Gastrocnemius medialis (tissue), 4 donors: ENCODE measurements at regions not wholly inside any gene's neighbourhood (a gene's known extent, or its start where the extent isn't known, plus 50 kb on each side); places are given as distances from the start of the nearest gene placed in this dataset.

Experiments
- POLR2A ChIP-seq, 2 donors: fragments of 450-650 bp; IDR thresholded peaks; one replicate each; pipeline ENCODE4 v1.6.1; 2017; ENCODE audit warnings: antibody characterized with exemption in 2 of 2, mild to moderate bottlenecking in 2 of 2, moderate library complexity in 2 of 2
- TF ChIP-seq, protein P1 (sequence below), 5 experiments: fragments of 450-650 bp in 3 of 5; fragments of 200-600 bp in 2 of 5; sonication (generic) in 2 of 5; IDR thresholded peaks in 4 of 5; conservative IDR thresholded peaks in 1 of 5; 1 replicate in 4 of 5; 2 replicates in 1 of 5; pipeline ENCODE4 v1.5.1; 2016 to 2019; ENCODE audit warnings: antibody characterized with exemption in 5 of 5, mild to moderate bottlenecking in 3 of 5, moderate library complexity in 3 of 5

DNA sequence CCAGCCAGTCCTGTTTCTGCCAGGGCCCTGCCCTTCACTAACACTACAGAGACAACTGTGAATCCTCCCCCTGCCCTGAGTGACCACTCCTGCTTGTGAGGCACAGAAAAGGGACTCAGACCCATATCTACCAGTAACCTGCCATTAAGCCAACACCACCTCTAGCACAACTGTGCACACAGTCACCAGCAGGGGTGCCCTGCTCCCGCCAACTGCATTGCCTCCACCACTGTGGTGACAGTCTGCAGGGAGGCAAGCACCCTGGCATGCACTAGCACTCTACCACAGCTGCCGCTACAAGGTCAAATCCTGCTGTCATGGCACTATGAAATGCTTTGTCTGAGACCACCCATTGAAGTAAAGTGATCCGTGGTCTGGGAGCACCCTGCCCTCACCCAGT is 1028.5 kb upstream of the CDH9 start:
- TF ChIP-seq, protein P1, sequence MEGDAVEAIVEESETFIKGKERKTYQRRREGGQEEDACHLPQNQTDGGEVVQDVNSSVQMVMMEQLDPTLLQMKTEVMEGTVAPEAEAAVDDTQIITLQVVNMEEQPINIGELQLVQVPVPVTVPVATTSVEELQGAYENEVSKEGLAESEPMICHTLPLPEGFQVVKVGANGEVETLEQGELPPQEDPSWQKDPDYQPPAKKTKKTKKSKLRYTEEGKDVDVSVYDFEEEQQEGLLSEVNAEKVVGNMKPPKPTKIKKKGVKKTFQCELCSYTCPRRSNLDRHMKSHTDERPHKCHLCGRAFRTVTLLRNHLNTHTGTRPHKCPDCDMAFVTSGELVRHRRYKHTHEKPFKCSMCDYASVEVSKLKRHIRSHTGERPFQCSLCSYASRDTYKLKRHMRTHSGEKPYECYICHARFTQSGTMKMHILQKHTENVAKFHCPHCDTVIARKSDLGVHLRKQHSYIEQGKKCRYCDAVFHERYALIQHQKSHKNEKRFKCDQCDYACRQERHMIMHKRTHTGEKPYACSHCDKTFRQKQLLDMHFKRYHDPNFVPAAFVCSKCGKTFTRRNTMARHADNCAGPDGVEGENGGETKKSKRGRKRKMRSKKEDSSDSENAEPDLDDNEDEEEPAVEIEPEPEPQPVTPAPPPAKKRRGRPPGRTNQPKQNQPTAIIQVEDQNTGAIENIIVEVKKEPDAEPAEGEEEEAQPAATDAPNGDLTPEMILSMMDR (IDR thresholded peaks at IDR 0.05 in 4 of 5, conservative IDR thresholded peaks at IDR 0.05 in 1 of 5) = no peak
- no peak for TF ChIP-seq POLR2A (IDR thresholded peaks at IDR 0.05)
